GM18868 (cell line): ENCODE measurements at regions not wholly inside any gene's neighbourhood (a gene's known extent, or its start where the extent isn't known, plus 50 kb on each side); places are given as distances from the start of the nearest gene placed in this dataset.

ENCODE experiments used
- ATAC-seq: cut with Tn5 transposase; IDR thresholded peaks from one replicate; pipeline ENCODE4 v1.9.1; 2021; ENCODE audit warnings: mild to moderate bottlenecking, moderate library complexity; ENCODE audit not compliant: unreplicated experiment

DNA sequence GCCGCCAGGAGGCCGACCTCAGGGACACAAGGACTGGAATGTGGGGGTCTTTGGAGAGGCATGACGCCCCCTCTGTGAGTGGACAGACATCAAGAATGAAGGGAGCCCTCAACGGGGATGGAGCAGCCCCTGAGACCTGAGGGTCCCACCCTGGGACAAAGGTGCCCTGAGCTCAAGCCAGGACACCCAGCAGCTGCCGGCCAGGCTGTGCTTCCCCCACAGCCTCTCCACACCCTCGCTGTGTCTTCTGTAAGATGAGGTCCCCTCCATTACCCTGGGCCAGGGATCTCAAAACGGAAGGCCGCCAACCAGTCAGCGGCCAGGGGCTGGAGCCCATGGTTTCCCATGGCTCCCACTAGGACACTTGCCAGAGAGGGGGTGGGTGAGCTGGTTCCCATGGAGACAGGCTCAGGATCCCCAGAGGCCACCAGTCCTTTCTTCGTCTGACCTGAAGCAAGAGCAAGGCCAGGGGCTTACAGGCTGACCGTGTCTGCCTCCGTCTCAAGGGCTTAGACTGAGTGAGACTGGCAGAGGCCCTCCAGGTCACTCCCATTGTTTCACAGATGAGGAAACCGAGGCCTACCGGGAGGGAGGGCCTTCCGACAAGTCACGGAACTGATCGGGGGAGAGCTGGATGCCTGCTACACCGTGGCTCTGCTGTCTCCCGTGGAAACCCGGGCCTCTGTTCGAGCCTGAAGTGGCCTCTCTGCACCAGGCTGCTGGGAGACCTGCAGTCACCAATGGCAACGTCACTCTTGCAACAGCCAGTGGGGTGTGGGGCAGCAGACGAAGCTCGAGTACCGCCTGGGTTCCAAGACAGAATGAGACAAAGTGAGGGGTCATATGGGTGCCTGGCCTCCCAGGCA is 91.7 kb upstream of the DIO3 start:
- ATAC-seq, result no peak

DNA sequence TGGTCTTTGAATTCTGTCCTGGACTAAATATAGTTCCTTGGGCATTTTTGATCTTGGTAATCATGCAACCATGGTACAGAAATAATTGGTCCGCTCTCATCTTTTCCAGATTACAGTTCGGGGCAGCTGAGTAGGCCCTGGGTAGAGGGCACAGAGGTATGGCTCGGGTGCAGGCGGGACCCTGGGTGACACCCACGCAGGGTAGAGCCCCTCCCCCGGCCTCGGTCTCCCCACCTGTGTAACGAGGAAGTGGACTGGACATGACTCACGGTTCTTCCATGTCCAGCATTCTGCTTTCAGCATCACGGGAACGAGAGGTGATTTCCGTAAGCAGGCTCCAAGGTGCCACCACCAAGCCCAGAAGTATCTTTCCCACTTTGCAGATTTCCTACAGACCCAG is 91.0 kb upstream of the DIO3 start:
- no peak for ATAC-seq

DNA sequence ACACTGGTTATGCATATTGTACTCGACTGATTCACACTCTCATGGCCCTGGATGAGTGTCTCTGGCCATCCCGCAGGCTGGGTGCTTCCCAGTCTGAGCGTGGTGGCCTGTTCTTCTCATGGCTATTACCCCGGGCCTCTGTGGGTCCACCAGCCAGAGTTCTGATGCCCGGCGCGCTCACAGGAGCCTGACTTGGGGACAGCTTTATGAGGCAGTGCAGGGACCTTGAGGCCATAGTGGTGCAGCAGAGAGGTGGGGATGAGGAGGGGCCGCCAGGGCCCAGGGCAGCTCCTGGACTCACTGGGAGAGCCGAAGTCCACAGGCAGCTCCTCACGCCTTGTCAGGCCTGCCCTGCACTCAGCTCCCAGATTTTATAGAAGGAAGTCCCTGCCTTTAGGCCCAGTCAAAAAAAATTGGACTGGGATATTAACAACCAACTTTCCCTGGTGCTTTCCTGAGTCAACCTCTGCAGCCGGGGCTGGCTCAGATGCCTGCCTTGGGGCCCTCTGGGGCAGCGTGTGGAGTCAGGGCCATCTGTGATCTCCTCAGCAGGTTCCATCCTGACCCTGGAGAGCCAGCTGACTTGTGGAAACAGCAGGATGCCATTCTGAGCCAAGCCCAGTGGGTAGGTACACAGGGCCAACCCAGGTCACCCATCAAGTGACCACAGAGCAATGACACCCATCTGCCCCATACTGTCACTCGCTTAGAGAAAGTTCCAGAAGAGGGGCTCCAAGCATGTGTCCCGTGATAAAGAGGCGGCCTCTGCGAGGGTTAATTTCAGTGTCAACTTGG is 89.4 kb upstream of the DIO3 start:
- ATAC-seq, result no peak

DNA sequence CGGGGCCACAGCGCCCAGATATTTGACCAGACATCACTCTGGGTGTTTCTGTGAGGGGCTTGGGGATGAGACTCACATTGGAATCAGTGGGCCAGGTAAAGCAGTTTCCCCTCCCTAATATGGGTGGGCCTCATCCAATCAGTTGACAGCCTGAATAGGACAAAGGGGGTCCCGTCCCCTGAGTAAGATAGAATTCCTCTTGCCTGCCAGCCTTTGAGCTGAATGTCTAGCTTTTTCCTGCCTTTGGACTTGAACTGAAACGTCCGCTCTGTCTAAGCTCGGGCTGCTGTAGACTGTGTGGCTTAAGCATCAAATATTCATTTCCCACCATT is 88.8 kb upstream of the DIO3 start:
- ATAC-seq, result no peak

DNA sequence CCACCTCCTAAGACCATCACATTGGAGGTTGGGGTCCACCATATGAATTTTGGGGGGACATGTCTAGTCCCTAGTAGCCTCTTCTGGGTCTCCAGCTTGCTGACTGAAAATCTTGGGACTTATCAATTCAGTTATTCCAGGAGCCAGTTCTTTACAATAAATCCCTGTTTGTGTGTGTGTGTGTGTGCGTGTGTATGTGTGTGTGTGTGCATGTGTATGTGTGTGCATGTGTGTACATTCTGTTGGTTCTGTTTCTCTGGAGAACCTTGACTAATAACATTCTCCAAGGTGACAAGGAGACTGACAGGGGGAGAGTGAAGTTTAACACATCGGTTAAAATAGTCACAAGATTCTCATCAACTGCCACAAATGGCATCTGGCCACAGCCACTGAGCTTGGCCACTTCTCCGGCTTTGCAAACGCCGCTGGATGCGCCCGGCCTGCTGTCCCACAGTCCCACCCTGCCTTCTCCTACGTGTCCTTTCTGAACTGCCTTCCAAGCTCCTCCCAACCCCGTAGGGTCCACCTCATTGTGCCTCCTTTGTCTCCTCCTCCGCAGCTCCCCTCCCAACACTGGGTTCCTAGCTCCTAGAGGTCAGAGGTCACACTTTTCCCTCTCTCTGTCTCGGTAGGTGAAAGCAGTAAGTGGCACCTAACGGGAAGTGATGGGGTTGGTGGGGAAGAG is 88.1 kb upstream of the DIO3 start:
- no peak for ATAC-seq

DNA sequence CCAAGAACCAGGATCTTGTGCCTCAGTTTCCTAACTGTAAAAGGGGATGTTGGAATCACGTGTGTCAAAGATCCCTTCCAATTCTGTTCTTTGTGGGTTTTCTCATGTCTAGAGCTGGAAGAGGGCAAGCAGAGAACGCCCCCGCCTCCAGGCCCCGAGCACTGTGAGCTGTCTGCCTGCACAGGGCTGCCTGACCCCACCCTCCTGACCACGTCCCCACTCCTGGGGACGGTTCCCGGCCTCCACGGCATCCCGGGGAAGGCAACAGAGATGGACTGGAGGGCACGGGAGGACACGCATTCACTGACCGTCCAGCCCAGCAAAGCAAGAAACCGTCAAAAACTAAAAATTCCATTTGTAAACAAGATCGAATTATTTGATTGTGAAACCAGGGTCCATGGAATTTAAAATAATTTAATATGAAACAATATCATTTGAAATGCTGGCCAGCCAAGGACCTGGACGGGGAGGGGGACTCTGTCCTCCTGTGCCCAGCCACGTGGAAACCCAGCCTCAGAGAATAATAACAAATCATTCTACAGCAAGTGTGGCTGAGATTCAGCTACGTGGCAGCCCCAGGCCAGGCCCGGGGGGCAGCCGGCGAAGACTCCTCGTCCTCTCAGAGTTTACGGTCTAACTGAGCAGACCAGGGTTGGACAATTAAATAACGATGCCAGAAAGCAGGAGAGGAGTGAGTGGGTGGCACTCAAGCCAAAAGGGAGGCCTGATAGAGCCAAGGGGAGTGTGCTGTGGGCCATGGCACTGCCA is 87.3 kb upstream of the DIO3 start:
- no peak for ATAC-seq

DNA sequence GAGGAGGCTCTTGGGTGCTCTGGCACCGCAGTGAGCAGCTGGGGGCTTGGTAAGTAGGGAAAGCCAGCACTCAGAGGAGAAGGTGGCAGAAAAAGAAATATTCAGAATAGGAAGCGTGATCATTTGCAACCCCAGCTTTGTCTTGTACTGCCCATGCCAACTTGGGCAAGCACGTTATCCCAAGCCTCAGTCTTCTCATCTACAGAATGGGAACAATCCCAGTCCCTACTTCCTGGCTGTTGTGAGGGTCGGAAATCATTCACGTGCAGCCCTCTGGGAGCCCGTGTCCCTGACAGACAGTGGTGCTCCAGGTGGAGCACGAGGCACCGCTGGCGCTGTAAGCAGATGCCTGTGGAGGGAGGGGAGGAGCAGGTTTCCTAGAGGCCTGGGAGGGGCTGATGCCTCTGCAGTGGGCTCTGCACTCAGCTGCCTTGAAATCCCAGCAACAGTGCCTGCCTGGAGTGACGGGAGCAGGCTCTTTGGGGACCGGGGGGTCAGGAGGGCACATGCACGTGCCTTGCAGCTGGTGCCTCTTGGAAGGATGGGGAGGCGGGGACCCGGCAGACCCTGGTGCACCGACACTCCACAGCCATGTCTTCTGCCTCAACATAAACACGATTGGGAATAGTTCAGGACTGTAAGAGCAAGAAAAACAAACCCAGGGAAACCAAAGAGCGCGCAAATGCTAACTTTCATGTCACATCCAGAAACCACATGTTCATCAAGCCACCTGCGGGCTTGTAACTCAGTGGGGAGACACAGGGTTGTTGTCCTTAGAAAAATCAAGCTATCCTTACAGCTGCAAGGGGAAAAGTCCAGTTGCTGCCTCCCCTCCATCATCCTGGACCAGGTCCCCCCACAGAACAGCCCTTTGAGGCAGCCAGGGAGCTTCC is 86.5 kb upstream of the DIO3 start:
- no peak for ATAC-seq

DNA sequence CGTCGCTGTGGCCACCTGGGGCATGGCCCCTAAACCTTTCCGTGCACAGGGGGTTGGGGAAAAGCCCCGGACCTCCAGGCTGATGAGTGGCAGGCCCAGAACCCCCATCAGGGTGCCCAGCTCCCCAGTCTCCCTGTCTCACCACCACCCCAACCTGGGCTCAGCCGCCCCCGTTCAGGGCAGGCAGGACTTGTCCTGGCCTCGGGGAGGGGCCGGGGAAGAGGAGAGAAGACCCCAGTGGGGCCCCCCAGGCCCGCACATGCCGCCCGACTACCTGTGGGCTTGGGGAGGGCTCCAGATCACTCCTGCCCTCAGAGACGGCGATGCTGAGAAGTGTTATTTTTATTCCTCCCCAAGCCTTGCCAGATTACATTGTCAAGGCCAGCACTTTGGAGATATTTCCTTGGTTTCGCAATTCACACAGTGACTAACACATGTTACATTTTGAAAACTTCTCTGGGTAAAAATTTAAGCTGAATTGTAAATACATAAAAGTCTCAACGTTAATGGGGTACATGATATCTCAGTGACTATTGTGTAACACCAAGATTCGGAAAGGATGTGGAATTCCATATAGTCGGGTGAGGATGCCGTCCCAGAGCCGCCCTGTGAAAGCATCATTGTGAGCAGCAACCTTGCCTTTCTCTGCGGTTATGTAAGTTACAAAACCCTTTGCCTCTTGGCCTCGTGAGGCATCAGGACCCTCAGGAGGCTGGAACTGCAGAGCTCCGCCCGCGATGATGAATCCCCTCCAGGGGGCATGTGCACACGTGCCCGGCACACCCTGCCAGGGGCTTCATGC is 85.6 kb upstream of the DIO3 start:
- no peak for ATAC-seq

DNA sequence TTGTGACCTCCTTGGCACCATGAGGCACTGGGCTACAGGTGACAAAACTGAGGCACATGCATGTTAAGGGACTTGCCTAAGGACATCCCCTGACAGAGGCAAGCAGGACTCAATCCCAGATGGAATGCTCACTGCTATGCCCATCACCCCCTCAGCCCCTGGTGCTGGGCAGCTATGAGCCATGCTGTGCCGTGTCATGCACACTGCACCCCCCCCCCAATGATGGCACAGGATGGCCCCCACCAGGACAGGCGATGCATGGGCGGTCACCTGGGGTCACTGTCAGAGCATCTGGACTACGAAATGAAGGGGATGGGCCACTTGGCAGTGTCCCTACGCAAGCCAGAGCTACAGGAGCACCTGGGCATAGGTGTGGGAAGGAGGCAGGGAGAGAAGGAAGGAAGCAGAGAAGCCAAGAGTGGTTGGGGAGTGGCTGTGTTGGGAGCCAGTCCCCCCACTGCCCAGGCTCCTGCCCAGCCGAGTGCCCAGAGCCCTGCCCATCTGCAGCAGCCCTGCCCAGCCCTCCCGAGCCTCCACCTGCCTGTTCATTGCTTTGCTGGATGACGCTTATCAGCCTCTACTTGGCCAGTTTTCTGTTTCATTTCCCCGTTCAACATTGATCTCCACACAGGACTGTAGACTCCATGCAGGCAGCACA is 84.9 kb upstream of the DIO3 start:
- ATAC-seq, result no peak

DNA sequence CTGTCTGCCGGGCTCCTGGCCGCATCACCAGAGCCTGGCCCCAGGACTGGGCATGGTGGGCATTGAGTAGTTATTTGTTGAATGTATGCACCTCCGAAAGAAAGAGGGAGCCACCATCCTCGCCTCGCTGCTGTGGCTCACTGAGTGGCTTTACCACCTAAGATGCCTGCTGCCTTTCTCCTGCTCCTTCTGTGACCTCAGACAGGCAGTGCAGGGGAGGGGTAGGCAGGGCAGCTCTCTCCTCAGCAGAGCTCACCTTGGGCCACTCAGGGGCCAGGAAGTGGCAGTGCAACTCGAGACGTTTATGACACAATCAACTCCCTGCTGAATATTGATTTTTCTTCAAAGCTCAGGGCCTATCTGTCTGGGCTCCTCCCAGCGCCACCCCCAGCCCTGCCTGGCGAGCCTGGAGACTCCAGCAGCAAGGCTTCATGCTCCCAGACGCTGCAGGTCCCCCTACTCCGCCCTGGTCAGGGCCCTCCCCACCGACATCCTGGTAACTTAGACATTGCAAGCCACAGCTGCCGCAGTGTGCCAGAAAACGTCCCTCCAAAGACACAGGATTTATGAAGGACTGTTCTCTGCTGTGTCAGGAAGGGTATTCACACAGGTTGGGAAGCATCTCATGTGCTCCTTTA is 84.3 kb upstream of the DIO3 start:
- no peak for ATAC-seq

DNA sequence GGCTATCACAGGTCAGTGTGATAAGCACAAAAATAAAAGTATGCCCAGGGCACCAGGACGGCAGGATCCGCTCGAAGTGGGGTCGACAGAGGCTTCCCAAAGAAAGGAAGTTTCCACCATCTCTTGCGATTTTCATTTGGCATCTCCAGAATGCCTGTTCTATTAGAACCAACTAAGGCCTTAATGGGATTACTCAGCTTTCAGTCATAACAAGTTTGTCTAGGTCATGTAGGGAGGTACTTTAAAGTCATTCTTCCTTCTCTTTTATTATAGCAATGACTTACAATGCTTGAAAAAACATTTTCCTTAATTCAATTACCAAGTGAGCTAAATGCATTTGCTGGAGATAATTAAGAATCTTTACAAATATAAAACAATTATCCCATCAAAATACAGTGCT is 83.6 kb upstream of the DIO3 start:
- no peak for ATAC-seq

DNA sequence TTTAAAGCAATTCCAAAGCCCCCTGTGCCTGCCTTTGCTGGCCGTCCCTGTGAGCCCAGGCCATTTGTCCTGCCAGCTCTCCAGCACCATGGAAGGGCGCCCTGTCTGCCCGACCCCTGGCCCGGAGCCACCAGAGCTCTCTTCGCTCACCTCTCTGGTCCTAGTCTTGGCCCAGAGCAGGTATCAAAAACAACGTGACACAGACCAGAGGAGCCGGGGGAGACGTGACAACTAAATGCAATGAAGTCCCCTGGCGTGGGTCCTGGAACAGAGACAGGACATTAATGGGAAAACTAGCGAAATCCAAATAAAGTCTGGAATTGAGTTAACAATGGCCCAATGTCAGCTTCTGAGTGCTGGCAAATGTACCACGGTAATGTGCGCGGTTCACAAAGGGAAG is 83.2 kb upstream of the DIO3 start:
- ATAC-seq, result no peak

DNA sequence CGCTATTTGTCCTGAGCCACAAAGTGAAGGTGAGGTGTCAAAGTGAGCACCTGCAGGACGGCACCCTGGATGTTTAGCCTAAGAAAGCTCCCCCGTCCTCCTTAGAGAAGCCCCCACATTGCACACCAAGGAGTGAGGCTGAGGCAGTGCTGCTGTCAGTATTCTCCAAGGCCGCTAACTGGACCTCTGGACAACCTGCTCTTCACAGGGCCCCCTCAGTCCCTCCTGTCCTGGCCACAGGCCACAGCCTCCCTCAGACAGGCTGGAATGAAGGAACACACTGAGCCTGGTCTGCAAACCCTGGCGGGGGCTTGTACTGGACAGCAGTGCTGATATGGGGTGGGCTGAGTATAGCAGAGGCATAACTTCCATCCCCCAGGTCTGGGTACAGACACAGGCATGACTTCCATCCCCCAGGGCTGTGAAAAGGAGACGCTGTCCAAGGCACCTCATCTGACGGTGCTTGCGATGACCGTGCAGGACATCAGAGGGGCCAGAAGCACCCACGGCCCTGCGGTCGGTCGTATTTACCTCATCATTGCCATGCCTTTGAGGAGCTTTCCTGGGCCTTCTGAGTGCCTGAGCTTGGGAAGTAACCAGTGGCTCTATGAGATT is 82.4 kb upstream of the DIO3 start:
- no peak for ATAC-seq

DNA sequence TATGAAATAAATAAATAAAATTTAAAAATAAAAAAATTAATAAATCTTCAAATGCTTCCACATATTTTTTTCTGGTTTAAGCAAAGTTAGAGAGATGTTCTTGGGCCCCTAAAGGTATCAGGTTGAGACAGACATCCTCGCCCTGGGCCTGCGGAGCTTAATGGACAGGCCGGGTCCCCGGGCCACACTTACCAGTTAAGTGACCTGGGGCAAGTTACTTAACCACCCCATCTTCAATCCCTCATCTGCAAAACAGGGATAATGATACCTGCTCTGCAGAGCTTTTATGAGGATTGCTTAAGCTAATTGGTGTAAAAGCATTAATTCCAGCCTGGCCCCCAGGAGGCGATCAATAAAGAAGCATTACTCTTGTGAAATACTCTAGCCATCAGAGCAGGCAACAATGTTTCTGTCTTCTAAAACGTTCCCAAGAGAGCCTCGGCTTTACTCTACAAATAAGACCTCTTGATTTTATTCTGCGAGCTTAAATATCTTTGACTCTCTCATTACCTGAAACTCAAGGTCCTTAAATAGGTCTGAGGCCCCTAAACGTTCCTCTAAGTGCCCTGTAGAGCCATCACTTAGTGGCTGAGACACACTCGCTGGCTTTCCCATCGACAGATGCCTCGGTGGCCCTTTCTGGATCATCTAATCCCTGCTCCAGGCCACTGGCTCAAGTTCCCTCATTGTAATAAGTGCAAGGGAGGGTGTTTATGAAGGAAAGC is 81.1 kb upstream of the DIO3 start:
- no peak for ATAC-seq

DNA sequence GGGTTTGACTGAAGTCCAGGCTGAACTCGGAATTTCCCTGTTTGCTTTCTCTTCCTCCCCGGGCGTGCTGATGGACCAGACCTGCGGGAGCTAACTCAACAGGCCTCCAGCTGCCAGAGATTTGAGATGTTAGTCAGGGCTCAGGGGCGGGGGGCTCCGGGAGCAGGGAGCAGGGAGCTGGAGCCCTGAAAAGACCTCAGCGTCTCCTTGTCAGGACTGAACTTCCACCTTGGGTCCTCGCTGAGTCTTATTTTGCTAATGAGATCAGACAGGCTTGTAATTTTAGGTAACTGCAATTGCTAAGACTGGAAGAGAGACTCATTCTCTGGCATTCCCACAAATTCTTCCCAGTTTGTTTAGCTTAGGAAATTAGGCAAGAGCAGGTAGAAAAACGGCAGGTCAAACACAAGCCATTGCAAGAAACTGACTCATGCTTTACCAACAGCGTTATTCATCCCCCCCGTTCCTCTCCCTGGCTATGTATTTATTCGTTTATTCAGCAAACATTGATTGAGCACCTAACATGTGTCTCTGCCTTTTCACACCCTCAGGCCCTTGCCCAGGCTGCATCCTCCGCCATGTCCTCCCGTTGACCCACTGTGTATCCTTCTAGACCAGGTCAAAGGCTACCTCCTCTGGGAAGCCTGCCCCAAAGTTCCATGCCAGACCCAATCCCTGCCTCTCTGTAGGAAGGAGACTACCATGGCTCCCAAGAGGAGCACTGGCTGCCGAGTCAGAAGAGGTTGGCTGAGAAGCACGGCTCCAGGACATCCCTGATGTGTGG is 80.4 kb upstream of the DIO3 start:
- ATAC-seq, result no peak

DNA sequence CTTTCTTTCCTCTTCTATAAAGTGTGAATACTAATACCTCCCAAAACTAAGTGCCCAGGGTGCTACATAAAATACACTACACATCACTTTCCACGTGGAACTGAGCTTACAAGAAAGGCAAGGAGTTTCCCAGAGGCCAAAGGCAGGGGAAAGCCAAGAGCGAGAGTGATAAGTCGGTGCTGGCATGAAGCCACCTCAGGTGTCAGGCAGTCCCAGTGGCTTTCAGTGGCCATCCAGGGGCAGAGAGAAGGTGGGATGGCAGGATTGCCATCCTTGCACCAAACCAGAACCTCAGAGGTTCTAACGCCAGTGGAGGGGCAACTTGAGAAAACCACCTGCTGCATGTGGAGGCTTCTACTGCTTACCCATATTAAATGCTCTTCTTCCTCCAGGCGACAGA is 79.7 kb upstream of the DIO3 start:
- ATAC-seq, result no peak
